Upper lobe of left lung (tissue), 6 donors: ENCODE measurements at regions not wholly inside any gene's neighbourhood (a gene's known extent, or its start where the extent isn't known, plus 50 kb on each side); places are given as distances from the start of the nearest gene placed in this dataset.

Experiments used
- ATAC-seq, 2 donors: fragments of 200-7000 bp; cut with Tn5 transposase; one replicate each; pipeline ENCODE4 v1.9.1; 2022; ENCODE audit warnings: mild to moderate bottlenecking in 2 of 2, moderate library complexity in 2 of 2; ENCODE audit not compliant: low FRiP score in 2 of 2
- DNase-seq, 2 donors: peaks; one replicate each; pipeline ENCODE4 v3.0.0-alpha.2; 2019 to 2020
- H3K27ac ChIP-seq, 4 donors: fragments of 200-600 bp; sonication (generic); one replicate each; pipeline ENCODE4 v1.5.1; 2016 to 2019
- H3K27me3 ChIP-seq, 4 donors: fragments of 200-600 bp; sonication (generic); one replicate each; pipeline ENCODE4 v1.5.1; 2017 to 2019
- H3K36me3 ChIP-seq, 4 donors: fragments of 200-600 bp; sonication (generic); one replicate each; pipeline ENCODE4 v1.5.1; 2016 to 2019
- H3K4me1 ChIP-seq, 4 donors: fragments of 200-600 bp; sonication (generic); one replicate each; pipeline ENCODE4 v1.5.1; 2018 to 2019
- H3K4me3 ChIP-seq, 4 donors: fragments of 200-600 bp; sonication (generic); one replicate each; pipeline ENCODE4 v1.5.1; 2017 to 2019; ENCODE audit warnings: mild to moderate bottlenecking in 2 of 4, moderate library complexity in 1 of 4
- H3K9me3 ChIP-seq, 4 donors: fragments of 200-600 bp; sonication (generic); one replicate each; pipeline ENCODE4 v1.5.1; 2018 to 2019
- CTCF ChIP-seq, 6 experiments: fragments of 450-650 bp in 4 of 6; fragments of 200-600 bp in 2 of 6; sonication (generic) in 2 of 6; IDR thresholded peaks; one replicate each; pipeline ENCODE4 v1.5.1; 2016 to 2019; ENCODE audit warnings: antibody characterized with exemption in 6 of 6
- EP300 ChIP-seq, 4 donors: sonication (generic); formaldehyde crosslinking; IDR thresholded peaks; one replicate each; pipeline ENCODE4 v1.5.1; 2017; ENCODE audit warnings: antibody characterized with exemption in 4 of 4, control low read depth in 2 of 4
- POLR2A ChIP-seq, 4 donors: fragments of 450-650 bp; IDR thresholded peaks; one replicate each; pipeline ENCODE4 v1.5.1; 2016 to 2017; ENCODE audit warnings: antibody characterized with exemption in 4 of 4, mild to moderate bottlenecking in 2 of 4
- POLR2AphosphoS5 ChIP-seq, 2 donors: sonication (generic); formaldehyde crosslinking; IDR thresholded peaks; one replicate each; pipeline ENCODE4 v1.5.1; 2017; ENCODE audit warnings: antibody characterized with exemption in 2 of 2
- WGBS, 2 donors: methylation state at CpG; one replicate each; pipeline ENCODE4 v1.1.5; 2017 to 2018; 5-methylcytosine and 5-hydroxymethylcytosine counted together
- donor health status: DM: no; HTN: no; CAD: no; lungs with moderate emphysema.
- donor health status: DM: no; HTN: yes; CAD: no; lungs with severe emphysema.

DNA sequence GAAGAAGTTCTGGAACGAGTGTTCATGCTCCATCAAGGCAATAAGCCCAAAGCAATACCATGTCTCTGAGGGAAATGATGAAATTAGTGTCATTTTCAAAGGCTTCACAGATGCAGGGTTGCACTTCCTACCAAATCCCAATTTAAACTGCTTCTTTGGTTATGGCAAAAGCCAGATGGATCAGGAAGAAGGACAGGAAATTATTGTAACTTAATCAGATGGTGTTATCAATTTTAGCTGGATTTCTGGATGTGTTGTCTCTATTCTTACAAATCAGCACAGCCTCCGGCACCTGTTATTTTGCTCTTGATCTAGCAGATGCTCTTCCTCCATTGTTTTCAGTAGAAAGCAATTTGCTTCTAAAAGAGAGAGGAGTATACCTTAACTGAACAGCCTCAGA, 693.4 kb downstream of the SOCS6 start:
- Histone ChIP-seq H3K36me3 (no peaks in the 10 kb centered on the region), H3K4me1 (no peaks in the 10 kb centered on the region), H3K27me3 (no peaks in the 10 kb centered on the region), H3K4me3 (no peak overlapping the region), H3K9me3 (peaks cover 0 to 10% (median 0%) of the 10 kb centered on the region in 4 donors), H3K27ac (no peak overlapping the region)
- no peak for ATAC-seq
- 64 to 68% methylated on average over 2 of the region's 2 CpGs for WGBS, 2 donors
- DNase-seq, result no peak
- TF ChIP-seq CTCF (IDR thresholded peaks at IDR 0.05) (no peak), EP300 (IDR thresholded peaks at IDR 0.05) (no peak), POLR2AphosphoS5 (IDR thresholded peaks at IDR 0.05) (no peak), POLR2A (IDR thresholded peaks at IDR 0.05) (no peak)

DNA sequence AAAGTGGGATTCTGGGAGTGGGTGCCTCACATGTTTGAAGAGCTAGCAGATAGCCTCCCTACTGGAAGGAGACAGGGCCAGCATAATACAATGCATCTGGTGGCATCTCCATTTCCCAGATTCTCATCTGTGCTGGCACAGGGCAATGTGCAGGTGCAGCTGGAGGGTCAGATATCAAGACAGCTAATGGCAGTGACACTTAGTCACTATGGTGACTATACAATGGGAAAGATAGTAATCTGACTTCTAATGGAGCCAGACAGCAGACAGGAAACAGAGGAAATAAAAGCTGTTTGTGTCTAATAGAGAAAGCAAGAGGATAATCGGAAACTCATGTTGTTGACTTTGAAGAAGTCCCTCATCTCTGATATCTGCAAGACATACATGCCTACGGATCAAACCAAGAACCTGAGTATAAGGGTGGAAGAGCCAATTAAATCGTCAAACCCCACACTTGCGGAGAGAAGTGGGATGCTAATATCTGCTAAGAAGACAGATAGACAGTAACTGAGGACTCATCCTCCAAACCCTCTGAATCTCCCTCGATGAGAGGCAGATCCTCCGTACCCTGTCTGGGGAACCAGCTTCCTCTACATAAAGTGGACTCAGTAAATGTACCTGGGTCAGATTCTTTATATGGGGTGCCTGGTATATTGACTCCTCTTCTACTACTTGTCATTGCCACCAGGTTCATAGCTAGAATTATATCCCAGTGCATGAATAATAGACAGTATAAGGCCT, 692.7 kb downstream of the SOCS6 start:
- 53 to 70% methylated on average over 6 of the region's 6 CpGs for WGBS, 2 donors
- Histone ChIP-seq H3K9me3 (peaks cover 0 to 9% (median 0%) of the 10 kb centered on the region in 4 donors), H3K27ac (no peak overlapping the region), H3K4me3 (no peak overlapping the region), H3K4me1 (no peaks in the 10 kb centered on the region), H3K27me3 (no peaks in the 10 kb centered on the region), H3K36me3 (no peaks in the 10 kb centered on the region)
- no peak for ATAC-seq
- TF ChIP-seq CTCF (IDR thresholded peaks at IDR 0.05), result no peak
- TF ChIP-seq POLR2AphosphoS5 (IDR thresholded peaks at IDR 0.05), result no peak
- TF ChIP-seq POLR2A (IDR thresholded peaks at IDR 0.05), result no peak
- no peak for TF ChIP-seq EP300 (IDR thresholded peaks at IDR 0.05)
- no peak for DNase-seq

- H3K4me3 ChIP-seq, result no peak overlapping the region
- TF ChIP-seq CTCF (IDR thresholded peaks at IDR 0.05) (no peak), POLR2AphosphoS5 (IDR thresholded peaks at IDR 0.05) (no peak), POLR2A (IDR thresholded peaks at IDR 0.05) (no peak), EP300 (IDR thresholded peaks at IDR 0.05) (no peak)
- DNase-seq (no peak), ATAC-seq (no peak)
- no peaks in the 10 kb centered on the region for H3K9me3 ChIP-seq
- no peaks in the 10 kb centered on the region for H3K4me1 ChIP-seq
- no peaks in the 10 kb centered on the region for H3K36me3 ChIP-seq
- no peak overlapping the region for H3K27ac ChIP-seq
- no peaks in the 10 kb centered on the region for H3K27me3 ChIP-seq
- 60 to 65% methylated on average over 5 of the region's 5 CpGs for WGBS, 2 donors
These were observed 684.8 kb downstream of the SOCS6 start for GRCh38 chr18:70973626-70974025.

GRCh38 chr18:70966419-70966818, 677.6 kb downstream of the SOCS6 start:
- Histone ChIP-seq H3K4me3 (no peak overlapping the region), H3K36me3 (no peaks in the 10 kb centered on the region), H3K27me3 (no peaks in the 10 kb centered on the region), H3K4me1 (no peaks in the 10 kb centered on the region), H3K27ac (no peak overlapping the region), H3K9me3 (no peaks in the 10 kb centered on the region)
- WGBS, 2 donors, result 83 to 85% methylated on average over 3 of the region's 3 CpGs
- DNase-seq (no peak), ATAC-seq (no peak)
- TF ChIP-seq POLR2A (IDR thresholded peaks at IDR 0.05) (no peak), CTCF (IDR thresholded peaks at IDR 0.05) (no peak), POLR2AphosphoS5 (IDR thresholded peaks at IDR 0.05) (no peak), EP300 (IDR thresholded peaks at IDR 0.05) (no peak)

DNA sequence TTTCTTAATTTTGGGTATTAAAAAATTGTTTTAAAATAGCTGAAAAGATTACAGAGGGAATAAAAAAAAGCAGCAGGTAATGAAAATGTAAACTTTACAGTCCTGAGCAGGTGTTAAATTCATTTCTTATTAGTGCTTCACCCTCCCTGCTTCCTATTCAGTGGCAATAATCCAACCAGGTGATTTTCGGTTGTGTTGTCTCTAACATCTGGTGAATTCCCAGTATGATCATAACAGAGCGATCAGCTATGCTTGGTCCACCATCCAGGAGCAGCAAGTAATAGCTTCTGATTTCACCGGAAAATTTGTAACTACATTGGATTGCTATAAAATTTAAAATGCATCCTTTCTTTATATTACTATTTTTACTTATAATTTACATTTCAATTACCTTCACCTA, 673.1 kb downstream of the SOCS6 start:
- TF ChIP-seq CTCF (IDR thresholded peaks at IDR 0.05) (no peak), POLR2A (IDR thresholded peaks at IDR 0.05) (no peak), EP300 (IDR thresholded peaks at IDR 0.05) (no peak), POLR2AphosphoS5 (IDR thresholded peaks at IDR 0.05) (no peak)
- no peak for ATAC-seq
- Histone ChIP-seq H3K9me3 (no peaks in the 10 kb centered on the region), H3K27me3 (no peaks in the 10 kb centered on the region), H3K4me3 (no peak overlapping the region), H3K36me3 (no peaks in the 10 kb centered on the region), H3K4me1 (no peaks in the 10 kb centered on the region), H3K27ac (no peak overlapping the region)
- 88 to 94% methylated on average over 3 of the region's 3 CpGs for WGBS, 2 donors
- no peak for DNase-seq
